ENCODE measurements at regions not wholly inside any gene's neighbourhood (a gene's known extent, or its start where the extent isn't known, plus 50 kb on each side); places are given as distances from the start of the nearest gene placed in this dataset.

DNA sequence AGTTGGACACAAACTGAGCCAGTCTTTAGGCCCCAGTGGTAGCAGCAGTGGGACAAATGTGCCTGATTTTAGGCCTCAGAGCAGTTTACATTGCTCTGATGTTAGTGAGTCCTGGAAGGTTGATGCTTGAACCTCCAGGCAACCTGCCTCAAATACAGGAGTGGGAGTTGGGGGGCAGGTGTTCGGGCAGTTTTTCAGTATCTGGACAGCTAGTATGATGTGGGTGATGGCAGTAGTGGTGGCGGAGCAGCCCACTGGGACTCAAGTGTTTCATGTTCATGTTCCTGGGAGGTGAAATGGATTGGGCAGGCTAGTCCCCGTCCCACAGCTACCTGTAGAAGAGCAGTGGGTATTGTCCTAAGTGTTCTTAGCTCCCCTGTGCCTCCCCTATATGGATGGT, 857.8 kb downstream of the JRKL start:
- in situ Hi-C loops (cut with HindIII; ENCODE audit: low pct_ligation_motif_present, low sequenced_read_pairs) = no loop called here
- Histone ChIP-seq H3K27me3 (replicated peaks) (no peaks in the 10 kb centered on the region), H3K27ac (no peak overlapping the region), H3K4me3 (ENCODE audit: low read depth, low read length) (no peak overlapping the region), H3K36me3 (replicated peaks) (no peaks in the 10 kb centered on the region)
- TF ChIP-seq, protein P1, sequence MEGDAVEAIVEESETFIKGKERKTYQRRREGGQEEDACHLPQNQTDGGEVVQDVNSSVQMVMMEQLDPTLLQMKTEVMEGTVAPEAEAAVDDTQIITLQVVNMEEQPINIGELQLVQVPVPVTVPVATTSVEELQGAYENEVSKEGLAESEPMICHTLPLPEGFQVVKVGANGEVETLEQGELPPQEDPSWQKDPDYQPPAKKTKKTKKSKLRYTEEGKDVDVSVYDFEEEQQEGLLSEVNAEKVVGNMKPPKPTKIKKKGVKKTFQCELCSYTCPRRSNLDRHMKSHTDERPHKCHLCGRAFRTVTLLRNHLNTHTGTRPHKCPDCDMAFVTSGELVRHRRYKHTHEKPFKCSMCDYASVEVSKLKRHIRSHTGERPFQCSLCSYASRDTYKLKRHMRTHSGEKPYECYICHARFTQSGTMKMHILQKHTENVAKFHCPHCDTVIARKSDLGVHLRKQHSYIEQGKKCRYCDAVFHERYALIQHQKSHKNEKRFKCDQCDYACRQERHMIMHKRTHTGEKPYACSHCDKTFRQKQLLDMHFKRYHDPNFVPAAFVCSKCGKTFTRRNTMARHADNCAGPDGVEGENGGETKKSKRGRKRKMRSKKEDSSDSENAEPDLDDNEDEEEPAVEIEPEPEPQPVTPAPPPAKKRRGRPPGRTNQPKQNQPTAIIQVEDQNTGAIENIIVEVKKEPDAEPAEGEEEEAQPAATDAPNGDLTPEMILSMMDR (IDR thresholded peaks at IDR 0.05; ENCODE audit: low read depth, low read length, missing control alignments) = no peak
- no peak for DNase-seq

DNA sequence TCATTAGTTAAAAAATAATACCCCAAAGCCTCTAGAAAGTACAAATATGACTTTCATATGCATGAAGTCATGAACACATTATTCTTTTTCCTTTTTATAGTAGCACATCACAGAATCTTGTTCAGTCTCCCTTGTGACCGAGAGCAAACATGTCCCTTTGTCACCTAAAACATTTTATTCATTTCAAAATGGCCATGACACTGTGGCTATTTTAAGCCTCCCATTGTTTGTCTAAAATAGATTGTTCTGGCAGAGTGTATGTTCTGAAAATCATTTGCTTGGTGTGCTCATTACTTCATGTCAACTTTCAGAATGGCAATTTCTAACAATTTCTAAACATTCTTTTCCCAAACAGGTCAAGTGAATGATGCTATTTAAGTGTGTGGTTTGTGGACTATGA, 865.0 kb downstream of the JRKL start:
- Histone ChIP-seq H3K27me3 (replicated peaks) (no peaks in the 10 kb centered on the region), H3K4me3 (ENCODE audit: low read depth, low read length) (no peak overlapping the region), H3K36me3 (replicated peaks) (no peaks in the 10 kb centered on the region), H3K27ac (no peak overlapping the region)
- TF ChIP-seq, protein P1 (IDR thresholded peaks at IDR 0.05; ENCODE audit: low read depth, low read length, missing control alignments) = no peak
- DNase-seq = no peak
- in situ Hi-C loops (cut with HindIII; ENCODE audit: low pct_ligation_motif_present, low sequenced_read_pairs) = no loop called here

DNA sequence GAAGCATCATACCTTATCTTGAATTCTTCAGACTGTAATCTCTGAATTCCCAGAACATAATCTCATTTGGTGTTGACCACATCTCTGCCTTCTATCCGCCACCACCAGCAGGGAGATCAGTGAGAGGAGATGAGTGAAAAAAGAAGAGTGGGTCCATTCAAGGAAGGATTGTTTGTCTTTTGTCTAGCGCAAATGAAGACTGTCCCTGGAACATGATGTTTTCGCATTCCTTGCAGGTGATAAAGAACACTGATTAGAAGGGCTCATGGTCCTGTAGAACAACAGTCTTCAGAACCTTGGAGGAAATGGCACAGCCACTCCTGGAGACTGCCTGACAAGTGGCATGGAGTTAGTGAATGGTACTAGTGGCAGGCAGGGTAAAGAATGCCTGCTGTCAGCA, 869.6 kb downstream of the JRKL start:
- TF ChIP-seq, protein P1 (IDR thresholded peaks at IDR 0.05; ENCODE audit: low read depth, low read length, missing control alignments) = no peak

DNA sequence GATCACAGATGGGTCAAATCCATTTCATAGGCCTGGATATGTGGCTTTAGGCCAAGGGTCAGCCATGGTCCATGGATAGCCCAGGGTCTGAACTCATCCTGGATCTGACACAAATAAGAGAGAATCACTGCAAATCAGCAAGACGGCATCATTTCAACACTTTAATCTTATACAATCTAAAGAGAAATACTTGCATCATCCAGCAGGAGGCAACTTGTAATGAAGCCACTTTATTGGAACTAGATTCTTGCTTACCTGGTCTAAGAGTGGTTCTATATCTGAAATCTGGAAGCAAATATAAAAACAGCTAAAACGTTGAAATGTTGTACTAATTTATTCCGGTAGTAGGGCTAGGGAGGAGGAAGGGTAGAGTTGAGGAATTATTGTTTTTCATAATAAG, 870.1 kb downstream of the JRKL start:
- in situ Hi-C loops (cut with HindIII; ENCODE audit: low pct_ligation_motif_present, low sequenced_read_pairs) = no loop called here
- Histone ChIP-seq H3K36me3 (replicated peaks) (no peaks in the 10 kb centered on the region), H3K27ac (no peak overlapping the region), H3K4me3 (ENCODE audit: low read depth, low read length) (no peak overlapping the region), H3K27me3 (replicated peaks) (no peaks in the 10 kb centered on the region)
- TF ChIP-seq, protein P1 (IDR thresholded peaks at IDR 0.05; ENCODE audit: low read depth, low read length, missing control alignments) = peak; percentile 3
- no peak for DNase-seq

More for the DNA sequence above, 869.6 kb downstream of the JRKL start:
- no peak overlapping the region for H3K27ac ChIP-seq
- no peaks in the 10 kb centered on the region for H3K36me3 ChIP-seq (replicated peaks)
- no peaks in the 10 kb centered on the region for H3K27me3 ChIP-seq (replicated peaks)
- H3K4me3 ChIP-seq (ENCODE audit: low read depth, low read length) = no peak overlapping the region
- in situ Hi-C loops (cut with HindIII; ENCODE audit: low pct_ligation_motif_present, low sequenced_read_pairs) = no loop called here
- DNase-seq = no peak

DNA sequence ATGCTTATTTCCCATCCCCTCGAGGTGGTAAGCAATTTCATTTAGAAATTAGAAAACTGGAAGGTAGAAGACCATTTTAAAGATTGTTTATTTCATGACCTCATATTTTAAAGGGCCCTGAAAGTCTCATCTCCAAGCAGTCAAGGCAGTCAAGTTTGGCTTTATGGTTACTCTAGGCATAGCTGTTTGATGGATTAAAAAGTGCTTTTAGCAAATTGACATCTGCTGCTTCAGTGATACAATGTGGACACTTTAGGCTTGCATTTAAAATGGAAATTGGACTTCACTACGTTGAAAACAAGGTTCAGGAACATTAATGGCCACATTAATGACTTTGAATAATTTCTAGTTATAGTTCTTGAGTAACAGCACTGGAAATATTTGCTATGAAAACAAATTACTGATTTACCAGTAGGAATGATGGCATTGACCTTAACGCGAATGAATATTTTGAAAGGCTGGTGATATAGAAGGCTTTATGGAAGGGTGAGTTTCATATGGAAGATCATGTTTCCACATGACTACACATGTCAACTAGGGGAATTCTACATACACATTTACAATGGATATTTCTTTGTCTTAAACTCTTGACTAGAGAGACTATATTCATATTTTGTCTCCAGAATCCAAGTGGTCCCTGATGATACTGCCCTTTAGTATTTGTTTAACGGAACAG, 873.5 kb downstream of the JRKL start:
- Histone ChIP-seq H3K27ac (no peak overlapping the region), H3K4me3 (ENCODE audit: low read depth, low read length) (no peak overlapping the region), H3K36me3 (replicated peaks) (no peaks in the 10 kb centered on the region), H3K27me3 (replicated peaks) (no peaks in the 10 kb centered on the region)
- TF ChIP-seq, protein P1 (IDR thresholded peaks at IDR 0.05; ENCODE audit: low read depth, low read length, missing control alignments) = no peak
- no peak for DNase-seq
- in situ Hi-C loops (cut with HindIII; ENCODE audit: low pct_ligation_motif_present, low sequenced_read_pairs) = no loop called here

DNA sequence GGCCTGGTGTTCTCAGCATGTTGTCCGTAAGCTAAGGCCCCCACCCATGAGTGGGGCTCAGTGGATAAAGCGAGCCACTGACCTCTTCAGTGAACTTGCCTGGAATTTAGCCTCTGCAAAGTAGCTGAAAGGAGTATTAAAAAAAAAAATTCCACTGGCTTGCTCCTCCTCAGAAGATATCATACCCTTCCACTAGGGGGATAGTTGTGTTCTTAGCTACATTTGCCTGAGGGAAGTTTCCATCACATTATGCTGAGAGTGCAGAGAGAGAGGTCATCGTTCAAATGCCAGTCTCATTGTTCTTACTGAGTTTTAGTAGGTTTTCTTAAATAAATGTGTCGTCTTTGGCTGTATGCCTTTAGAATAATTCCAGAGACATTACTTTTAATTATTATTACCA, 879.7 kb downstream of the JRKL start:
- in situ Hi-C loops (cut with HindIII; ENCODE audit: low pct_ligation_motif_present, low sequenced_read_pairs) = no loop called here
- no peaks in the 10 kb centered on the region for H3K27me3 ChIP-seq (replicated peaks)
- TF ChIP-seq, protein P1 (IDR thresholded peaks at IDR 0.05; ENCODE audit: low read depth, low read length, missing control alignments) = peak; percentile 48
- H3K4me3 ChIP-seq (ENCODE audit: low read depth, low read length) = no peak overlapping the region
- no peaks in the 10 kb centered on the region for H3K36me3 ChIP-seq (replicated peaks)
- no peak overlapping the region for H3K27ac ChIP-seq
- DNase-seq = no peak

All from brain microvascular endothelial cell (primary cell).